Activated CD8-positive, alpha-beta memory T cell treated with anti-CD3 and anti-CD28 coated beads, Interleukin-2, amount 50 U/mL, for 1 hour (primary cell): ENCODE measurements at regions not wholly inside any gene's neighbourhood (a gene's known extent, or its start where the extent isn't known, plus 50 kb on each side); places are given as distances from the start of the nearest gene placed in this dataset.

Source experiments
- DNase-seq: peaks from one replicate; pipeline ENCODE4 v3.0.0-alpha.2; 2020; ENCODE audit errors: extremely low read depth

- no peak for DNase-seq
Measured at GRCh38 chr5:82399111-82399510, 121.0 kb upstream of the RPS23 start.

GRCh38 chr5:82397741-82398320 lies 119.7 kb upstream of the RPS23 start:
- DNase-seq = no peak

- DNase-seq = no peak
Measured at GRCh38 chr5:82396871-82397514, 118.8 kb upstream of the RPS23 start.

- DNase-seq = no peak
Measured at GRCh38 chr5:82396396-82396795, 118.2 kb upstream of the RPS23 start.

- no peak for DNase-seq
Measured at GRCh38 chr5:82393951-82394350, 115.8 kb upstream of the RPS23 start.

- DNase-seq = no peak
Measured at GRCh38 chr5:82390088-82390487, 111.9 kb upstream of the RPS23 start.

- DNase-seq = no peak
Measured at GRCh38 chr5:82389347-82389746, 111.2 kb upstream of the RPS23 start.

GRCh38 chr5:82388181-82388580 lies 110.0 kb upstream of the RPS23 start:
- no peak for DNase-seq

GRCh38 chr5:82387819-82388166 lies 109.6 kb upstream of the RPS23 start:
- DNase-seq = no peak

GRCh38 chr5:82387001-82387818 lies 109.1 kb upstream of the RPS23 start:
- no peak for DNase-seq

- DNase-seq = no peak
Measured at GRCh38 chr5:82386576-82386975, 108.4 kb upstream of the RPS23 start.

GRCh38 chr5:82384034-82384750 lies 106.0 kb upstream of the RPS23 start:
- DNase-seq = no peak

GRCh38 chr5:82381591-82381990 lies 103.4 kb upstream of the RPS23 start:
- DNase-seq = no peak

- DNase-seq = no peak
Measured at GRCh38 chr5:82376307-82376706, 98.2 kb upstream of the RPS23 start.

- DNase-seq = no peak
Measured at GRCh38 chr5:82375488-82376244, 97.5 kb upstream of the RPS23 start.

GRCh38 chr5:82374637-82375036 lies 96.5 kb upstream of the RPS23 start:
- DNase-seq = no peak

- DNase-seq = no peak
Measured at GRCh38 chr5:82367930-82368329, 89.8 kb upstream of the RPS23 start.

GRCh38 chr5:82365744-82366228 lies 87.6 kb upstream of the RPS23 start:
- DNase-seq = no peak

- no peak for DNase-seq
Measured at GRCh38 chr5:82365026-82365425, 86.9 kb upstream of the RPS23 start.

- DNase-seq = no peak
Measured at GRCh38 chr5:82364497-82364896, 86.3 kb upstream of the RPS23 start.

- no peak for DNase-seq
Measured at GRCh38 chr5:82363524-82363923, 85.4 kb upstream of the RPS23 start.

GRCh38 chr5:82362636-82363035 lies 84.5 kb upstream of the RPS23 start:
- DNase-seq = no peak
